NCI-H146 (cell line): ENCODE measurements at regions not wholly inside any gene's neighbourhood (a gene's known extent, or its start where the extent isn't known, plus 50 kb on each side); places are given as distances from the start of the nearest gene placed in this dataset.

Experiments
- DNase-seq: peaks from one replicate; lab custom pipeline; 2025; lab: John Stamatoyannopoulos, UW

GRCh38 chr15:101551696-101552591, 62.4 kb upstream of the PCSK6 start:
- no peak for DNase-seq

DNA sequence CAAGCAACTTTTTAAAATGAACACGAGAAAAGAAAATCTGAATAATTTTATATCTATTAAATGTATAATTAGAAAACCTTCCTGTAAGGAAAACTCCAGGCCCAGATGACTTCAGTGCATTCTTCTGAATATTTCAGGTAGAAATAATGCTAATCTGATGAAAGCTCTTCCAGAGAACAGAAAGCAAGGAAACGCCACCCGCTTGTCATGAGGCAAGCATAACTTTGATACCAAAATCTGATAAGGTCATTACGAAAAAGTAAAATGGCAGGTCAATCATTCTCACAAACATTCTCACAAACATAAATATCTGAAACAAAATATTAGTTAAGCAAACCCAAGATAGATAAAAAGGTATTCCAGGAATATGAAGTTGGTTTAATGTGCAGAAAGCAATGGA, 60.6 kb upstream of the PCSK6 start:
- no peak for DNase-seq

DNA sequence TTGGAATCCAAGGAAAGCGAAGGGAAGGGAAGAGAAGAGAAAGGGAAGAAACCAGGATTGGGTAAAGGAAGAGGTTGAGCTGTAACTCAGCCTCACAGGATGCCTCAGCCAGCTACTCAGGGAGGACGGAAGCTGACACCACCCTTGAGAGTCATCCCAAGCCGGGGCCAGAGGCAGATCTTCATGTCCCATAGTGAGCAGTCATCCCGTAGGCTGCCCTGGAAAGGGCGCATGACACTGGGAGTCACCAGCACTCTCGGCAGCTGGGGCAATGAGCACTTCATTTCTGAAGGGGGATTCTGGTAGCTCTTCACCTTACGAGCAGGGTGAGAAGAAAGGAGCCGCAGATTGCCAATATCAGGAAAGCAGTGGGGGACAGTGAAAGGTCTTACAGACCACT, 60.1 kb upstream of the PCSK6 start:
- DNase-seq: no peak

DNA sequence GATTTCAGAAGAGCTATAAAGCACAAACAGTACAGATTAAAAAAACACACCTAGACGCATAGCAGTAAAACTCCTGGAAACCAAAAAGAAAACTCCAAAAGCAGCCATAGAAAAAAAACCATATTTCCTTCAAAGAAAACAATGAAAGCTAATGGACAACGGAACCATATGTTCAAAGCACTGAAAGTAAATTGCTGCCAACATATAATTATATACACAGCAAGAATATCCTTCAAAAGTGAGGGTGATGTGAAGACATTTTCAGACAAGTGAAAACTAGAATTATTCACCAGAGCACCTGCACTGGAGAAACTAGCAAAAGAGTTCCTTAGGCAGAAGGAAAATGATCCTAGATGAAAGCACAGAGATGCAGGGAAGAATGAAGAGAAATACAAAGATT, 58.2 kb upstream of the PCSK6 start:
- no peak for DNase-seq

DNA sequence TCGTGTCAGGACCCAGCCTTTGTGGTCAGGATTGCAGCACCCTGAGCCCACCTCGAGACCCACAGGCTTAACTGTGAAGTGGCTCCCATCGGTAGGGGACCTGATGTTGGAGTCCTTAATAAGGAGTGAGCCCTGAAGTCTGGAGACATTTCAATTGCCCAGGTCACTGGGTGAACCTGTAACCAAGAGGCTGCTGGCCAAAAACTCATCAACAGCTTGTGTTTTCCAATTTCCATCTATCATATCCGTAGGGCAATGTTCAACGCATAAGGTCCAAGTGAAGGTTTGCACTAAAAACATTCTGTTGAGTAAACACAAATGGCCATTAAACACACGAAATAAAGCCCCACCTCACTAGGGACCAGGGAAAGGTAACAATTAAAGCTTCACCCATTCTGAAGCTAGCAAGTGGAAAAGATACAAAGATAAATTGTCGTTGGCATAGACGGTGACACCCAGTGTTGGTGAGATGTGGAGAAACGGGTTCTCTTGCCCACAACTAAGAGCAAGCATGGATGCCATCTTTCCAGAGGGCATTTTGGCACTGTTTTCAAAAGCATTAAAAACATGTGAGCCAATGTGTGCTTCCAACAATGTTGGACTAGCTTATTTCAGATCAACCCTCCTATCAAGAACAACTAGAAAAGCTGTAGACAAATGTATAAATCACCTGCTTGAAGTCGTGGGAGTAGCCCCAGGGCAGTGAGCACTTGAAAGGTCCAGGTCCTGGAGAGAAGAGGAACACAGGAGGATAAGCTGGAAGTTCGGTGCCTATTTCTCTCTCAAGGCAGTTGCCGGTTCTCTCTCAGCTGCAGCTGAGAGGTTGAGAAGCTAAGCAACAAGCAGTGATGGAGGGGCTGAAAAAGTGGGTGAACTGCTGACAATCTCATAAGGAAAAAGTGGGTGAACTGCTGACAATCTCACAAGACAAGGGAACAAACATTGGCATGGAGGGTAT, 56.3 kb upstream of the PCSK6 start:
- DNase-seq: no peak

DNA sequence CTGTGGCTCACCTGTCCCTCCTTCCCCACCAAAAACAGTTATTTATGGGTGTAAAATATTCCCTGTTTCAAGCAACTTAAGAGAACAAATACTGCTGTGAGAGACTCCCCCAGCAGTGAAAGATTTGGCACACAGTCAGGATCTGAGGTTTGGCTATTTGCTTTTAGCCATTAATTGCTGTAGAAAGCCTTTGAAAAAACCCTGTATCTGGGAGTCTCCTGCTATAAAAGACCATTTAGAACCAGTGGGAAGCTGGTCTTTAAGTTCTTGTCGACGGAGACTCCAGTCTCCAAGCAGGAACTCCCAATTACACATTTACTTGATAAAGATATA, 55.1 kb upstream of the PCSK6 start:
- no peak for DNase-seq

- no peak for DNase-seq
Measured at GRCh38 chr15:101543926-101544612, 54.6 kb upstream of the PCSK6 start.

DNA sequence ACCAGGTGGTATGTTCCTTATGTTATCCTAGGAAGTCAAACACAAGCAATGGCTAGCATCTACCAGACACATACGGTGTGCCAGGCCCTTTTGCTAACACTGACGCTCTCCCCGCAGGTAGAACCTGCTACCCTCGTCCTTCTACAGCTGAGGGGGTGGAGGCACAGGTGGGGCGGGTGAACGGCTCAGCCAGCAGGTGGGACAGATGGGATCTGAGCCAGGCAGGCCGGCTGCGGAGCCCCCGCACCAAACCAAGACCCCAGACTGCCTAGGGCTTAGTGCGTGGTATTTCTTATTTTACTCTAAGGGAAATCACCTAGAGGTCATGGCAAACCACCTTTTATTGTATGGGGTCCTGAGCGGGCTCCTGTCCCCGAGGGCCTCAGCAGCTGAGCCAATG, 53.9 kb upstream of the PCSK6 start:
- DNase-seq: no peak

GRCh38 chr15:101543026-101543390, 53.5 kb upstream of the PCSK6 start:
- no peak for DNase-seq

- DNase-seq: no peak
Measured at GRCh38 chr15:101542306-101543025, 53.0 kb upstream of the PCSK6 start.

DNA sequence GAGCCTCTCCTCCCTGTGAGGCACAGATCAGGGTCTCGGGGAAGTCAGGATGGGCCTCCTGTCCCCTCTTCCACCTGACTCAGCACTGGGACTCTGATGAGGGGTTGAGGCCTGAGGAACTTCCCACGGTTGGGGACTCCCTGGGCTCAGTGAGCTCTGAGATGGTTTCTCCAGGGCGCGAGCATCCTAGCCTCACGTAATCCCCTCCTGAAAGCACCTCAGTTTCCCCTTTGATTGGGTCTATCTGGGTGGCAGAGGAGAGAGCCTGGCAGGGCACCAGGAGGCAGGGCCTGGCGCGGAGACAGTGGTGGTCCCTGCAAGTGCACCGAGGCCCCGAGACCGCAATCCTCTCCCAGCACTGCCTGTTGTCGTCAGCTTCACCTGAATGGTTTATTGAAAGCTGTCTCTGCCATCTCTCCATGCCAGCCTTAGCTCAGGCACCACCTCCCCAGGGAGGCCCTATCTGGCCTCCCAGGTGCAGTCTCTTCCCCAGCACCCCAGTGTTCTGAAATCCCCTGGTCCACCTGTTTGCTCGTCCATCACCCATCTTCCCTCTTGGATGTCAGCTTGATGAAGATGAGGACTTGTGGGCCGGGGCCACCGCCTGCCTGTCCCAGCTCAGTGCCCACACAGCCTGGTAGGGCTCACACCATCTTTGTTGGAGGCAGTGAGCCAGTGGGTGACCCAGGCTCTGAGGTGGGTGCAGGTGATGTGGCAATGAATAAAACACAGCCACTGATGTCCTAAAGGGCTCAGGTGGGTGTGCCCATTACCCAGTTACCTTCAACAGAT, 52.2 kb upstream of the PCSK6 start:
- DNase-seq: no peak

DNA sequence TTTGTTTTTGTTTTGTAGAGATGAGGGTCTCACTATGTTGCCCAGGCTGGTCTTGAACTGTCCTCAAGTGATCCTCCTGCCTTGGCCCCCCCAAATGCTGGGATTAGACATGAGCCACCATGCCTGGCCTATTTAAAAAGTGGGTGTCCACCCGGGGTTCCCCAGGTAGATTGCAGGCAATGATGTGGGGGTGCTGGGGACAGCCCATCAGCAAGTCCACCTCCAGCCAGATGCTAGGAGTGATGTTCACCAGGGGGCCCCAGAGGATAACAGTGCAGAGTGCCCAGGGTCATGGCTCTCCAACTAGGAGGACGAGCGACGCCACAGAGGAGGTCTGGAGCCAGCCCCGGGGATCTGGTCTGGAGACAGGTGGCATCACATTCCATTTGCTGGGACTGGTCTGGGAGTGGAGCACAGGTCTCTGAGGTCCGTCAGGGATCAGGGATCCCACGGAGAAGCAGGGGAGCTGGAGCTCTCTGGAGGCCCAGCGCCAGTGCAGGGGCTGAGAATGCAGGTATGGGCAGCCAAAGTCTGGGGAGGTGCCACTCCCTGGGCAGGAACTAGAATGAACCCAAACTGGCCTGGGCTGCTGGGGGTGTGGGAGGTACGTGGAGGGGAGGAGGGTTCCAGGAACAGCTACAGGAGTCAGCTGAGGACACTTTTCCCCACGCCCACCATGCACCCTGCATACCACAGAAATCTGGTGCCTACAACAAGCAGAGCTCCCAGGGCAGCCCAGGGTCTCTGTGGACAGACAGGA, 51.2 kb upstream of the PCSK6 start:
- peak; percentile 8 for DNase-seq

GRCh38 chr15:101539930-101540329, 50.4 kb upstream of the PCSK6 start:
- DNase-seq: no peak

GRCh38 chr15:101539492-101539891, 50.0 kb upstream of the PCSK6 start:
- no peak for DNase-seq
